Hepatocyte (in vitro differentiated cells): ENCODE measurements at regions not wholly inside any gene's neighbourhood (a gene's known extent, or its start where the extent isn't known, plus 50 kb on each side); places are given as distances from the start of the nearest gene placed in this dataset.

Source experiments
- DNase-seq: peaks from one replicate; pipeline ENCODE4 v3.0.0-alpha.2; 2016; ENCODE audit warnings: low spot score
- H2AFZ ChIP-seq: fragments of 200-600 bp; sonication (generic); 2 replicates; pipeline ENCODE4 v1.6.0; 2016; ENCODE audit warnings: antibody characterized with exemption, mild to moderate bottlenecking
- H3K27ac ChIP-seq: fragments of 200-600 bp; sonication (generic); 2 replicates; pipeline ENCODE4 v1.5.1; 2016; ENCODE audit warnings: mild to moderate bottlenecking
- H3K27me3 ChIP-seq: fragments of 200-600 bp; sonication (generic); 2 replicates; pipeline ENCODE4 v1.6.1; 2016
- H3K36me3 ChIP-seq: fragments of 200-600 bp; sonication (generic); replicated peaks from 2 replicates; pipeline ENCODE4 v1.5.1; 2016; ENCODE audit warnings: low read depth; ENCODE audit not compliant: insufficient read depth
- H3K4me1 ChIP-seq: fragments of 200-600 bp; sonication (generic); 2 replicates; pipeline ENCODE4 v1.5.1; 2016; ENCODE audit warnings: mild to moderate bottlenecking, moderate library complexity; ENCODE audit not compliant: insufficient read depth
- H3K4me2 ChIP-seq: fragments of 200-600 bp; sonication (generic); 2 replicates; pipeline ENCODE4 v1.6.0; 2016
- H3K4me3 ChIP-seq: fragments of 200-600 bp; sonication (generic); 2 replicates; pipeline ENCODE4 v1.5.1; 2016; ENCODE audit warnings: mild to moderate bottlenecking
- H3K79me2 ChIP-seq: fragments of 200-600 bp; sonication (generic); 2 replicates; pipeline ENCODE4 v1.6.0; 2017; ENCODE audit warnings: mild to moderate bottlenecking
- H3K9me2 ChIP-seq: fragments of 200-600 bp; sonication (generic); replicated peaks from 2 replicates; pipeline ENCODE4 v1.6.0; 2017; ENCODE audit warnings: mild to moderate bottlenecking; ENCODE audit not compliant: insufficient read depth
- H3K9me3 ChIP-seq: fragments of 200-600 bp; sonication (generic); 2 replicates; pipeline ENCODE4 v1.5.1; 2016; ENCODE audit warnings: low read depth, mild to moderate bottlenecking
- H4K20me1 ChIP-seq: fragments of 200-600 bp; sonication (generic); 2 replicates; pipeline ENCODE4 v1.6.0; 2016; ENCODE audit warnings: mild to moderate bottlenecking; ENCODE audit not compliant: insufficient read depth, poor library complexity, severe bottlenecking
- CTCF ChIP-seq: fragments of 200-600 bp; sonication (generic); IDR thresholded peaks from 2 replicates; pipeline ENCODE4 v1.5.1; 2016; ENCODE audit warnings: antibody characterized with exemption, mild to moderate bottlenecking; ENCODE audit not compliant: poor library complexity
- EZH2 ChIP-seq: fragments of 200-600 bp; sonication (generic); IDR thresholded peaks from 2 replicates; pipeline ENCODE4 v1.6.1; 2016; ENCODE audit warnings: antibody characterized with exemption, mild to moderate bottlenecking, borderline replicate concordance
- EZH2phosphoT487 ChIP-seq: fragments of 200-600 bp; sonication (generic); IDR thresholded peaks from one replicate; pipeline ENCODE4 v1.6.1; 2018; ENCODE audit warnings: antibody characterized with exemption, mild to moderate bottlenecking, low read depth, moderate library complexity; ENCODE audit not compliant: unreplicated experiment, severe bottlenecking
- WGBS: methylation state at CpG from one replicate; pipeline ENCODE4 v1.1.6; 2016; ENCODE audit warnings: low lambda C conversion rate; ENCODE audit errors: missing lambda C conversion rate; 5-methylcytosine and 5-hydroxymethylcytosine counted together

- WGBS = 81% methylated on average over 3 of the region's 3 CpGs
- no peak for DNase-seq
Observed at GRCh38 chr2:10980071-10980470, 68.3 kb downstream of the KCNF1 start.

GRCh38 chr2:10980886-10981425 is 69.2 kb downstream of the KCNF1 start:
- no peaks in the 10 kb centered on the region for H3K27me3 ChIP-seq

More at GRCh38 chr2:10980071-10980470, 68.3 kb downstream of the KCNF1 start:
- H3K4me3 ChIP-seq = no peak overlapping the region
- TF ChIP-seq EZH2phosphoT487 = no peak
- no peak for TF ChIP-seq CTCF
- TF ChIP-seq EZH2 = no peak
- peaks cover 14% of the 10 kb centered on the region for H3K4me1 ChIP-seq
- no peak overlapping the region for H3K4me2 ChIP-seq
- no peaks in the 10 kb centered on the region for H3K27me3 ChIP-seq
- H3K9me2 ChIP-seq = no peaks in the 10 kb centered on the region
- no peaks in the 10 kb centered on the region for H3K9me3 ChIP-seq
- H3K36me3 ChIP-seq = no peaks in the 10 kb centered on the region
- no peaks in the 10 kb centered on the region for H4K20me1 ChIP-seq
- H3K79me2 ChIP-seq = no peaks in the 10 kb centered on the region
- H2AFZ ChIP-seq = no peak overlapping the region
- H3K27ac ChIP-seq = no peak overlapping the region

GRCh38 chr2:10981451-10981850 is 69.7 kb downstream of the KCNF1 start:
- Histone ChIP-seq H3K9me3 (no peaks in the 10 kb centered on the region), H3K4me2 (no peak overlapping the region), H4K20me1 (no peaks in the 10 kb centered on the region), H3K27me3 (no peaks in the 10 kb centered on the region), H3K27ac (no peak overlapping the region), H3K79me2 (no peaks in the 10 kb centered on the region), H3K4me3 (no peak overlapping the region), H3K4me1 (peaks cover 14% of the 10 kb centered on the region), H3K36me3 (no peaks in the 10 kb centered on the region), H3K9me2 (no peaks in the 10 kb centered on the region), H2AFZ (no peak overlapping the region)
- TF ChIP-seq EZH2phosphoT487 (no peak), EZH2 (no peak), CTCF (no peak)
- WGBS = 96% methylated on average over 7 of the region's 7 CpGs
- DNase-seq = no peak

More at GRCh38 chr2:10980886-10981425, 69.2 kb downstream of the KCNF1 start:
- Histone ChIP-seq H2AFZ (no peak overlapping the region), H3K4me3 (no peak overlapping the region), H3K4me1 (peaks cover 14% of the 10 kb centered on the region), H3K9me2 (no peaks in the 10 kb centered on the region), H3K36me3 (no peaks in the 10 kb centered on the region), H4K20me1 (no peaks in the 10 kb centered on the region), H3K27ac (no peak overlapping the region), H3K9me3 (no peaks in the 10 kb centered on the region), H3K4me2 (no peak overlapping the region), H3K79me2 (no peaks in the 10 kb centered on the region)
- no peak for DNase-seq
- no peak for TF ChIP-seq EZH2phosphoT487
- no peak for TF ChIP-seq EZH2
- no peak for TF ChIP-seq CTCF
- 96% methylated on average over 7 of the region's 7 CpGs for WGBS

GRCh38 chr2:10981941-10982431 is 70.3 kb downstream of the KCNF1 start:
- no peak overlapping the region for H3K27ac ChIP-seq
- H3K36me3 ChIP-seq = no peaks in the 10 kb centered on the region
- H3K27me3 ChIP-seq = no peaks in the 10 kb centered on the region
- TF ChIP-seq CTCF (no peak), EZH2 (no peak)
- no peak overlapping the region for H3K4me3 ChIP-seq
- peaks cover 14% of the 10 kb centered on the region for H3K4me1 ChIP-seq
- no peak overlapping the region for H3K4me2 ChIP-seq
- DNase-seq = no peak
- no peaks in the 10 kb centered on the region for H4K20me1 ChIP-seq
- 96% methylated on average over 13 of the region's 13 CpGs for WGBS
- H3K79me2 ChIP-seq = no peaks in the 10 kb centered on the region
- no peaks in the 10 kb centered on the region for H3K9me3 ChIP-seq
- no peak overlapping the region for H2AFZ ChIP-seq
- no peaks in the 10 kb centered on the region for H3K9me2 ChIP-seq
